SK-N-MC (cell line): ENCODE measurements at regions not wholly inside any gene's neighbourhood (a gene's known extent, or its start where the extent isn't known, plus 50 kb on each side); places are given as distances from the start of the nearest gene placed in this dataset.
"Not testable (repeated sequence)": the region's sequence is repeated elsewhere in the genome, so short reads cannot be mapped to it uniquely, and the experiment has no call there.

Experiments used
- DNase-seq: peaks from one replicate; pipeline ENCODE4 v3.0.0-alpha.2; 2011; ENCODE audit warnings: low read depth, low spot score
- H3K27ac ChIP-seq: fragments of 200-600 bp; sonication (generic); 2 replicates; pipeline ENCODE4 v1.5.1; 2016; ENCODE audit warnings: mixed run types
- H3K36me3 ChIP-seq: fragments of 200-600 bp; sonication (generic); 2 replicates; pipeline ENCODE4 v1.6.1; 2017; ENCODE audit warnings: antibody characterized with exemption, low read length, mixed read lengths; ENCODE audit not compliant: insufficient read depth
- H3K4me3 ChIP-seq: fragments of 200-600 bp; sonication (generic); 2 replicates; pipeline ENCODE4 v1.5.1; 2016
- H3K9ac ChIP-seq: fragments of 200-600 bp; sonication (generic); 2 replicates; pipeline ENCODE4 v1.8.0; 2017; ENCODE audit warnings: mixed run types, mixed read lengths; ENCODE audit not compliant: insufficient read length
- H3K9me3 ChIP-seq: fragments of 200-600 bp; sonication (generic); 2 replicates; pipeline ENCODE4 v1.6.1; 2017; ENCODE audit warnings: low read depth, mild to moderate bottlenecking, antibody characterized with exemption, low read length, moderate library complexity, mixed read lengths
- EZH2 ChIP-seq: fragments of 200-600 bp; sonication (generic); IDR thresholded peaks from one replicate; pipeline ENCODE4 v1.6.1; 2017; ENCODE audit warnings: antibody characterized with exemption
- FOXP2 ChIP-seq: optimal IDR thresholded peaks from 2 replicates; pipeline ENCODE3; 2011; ENCODE audit warnings: mild to moderate bottlenecking, moderate library complexity; ENCODE audit not compliant: insufficient read depth; ENCODE audit errors: extremely low read length, control extremely low read depth
- POLR2AphosphoS5 ChIP-seq: IDR thresholded peaks from 2 replicates; pipeline ENCODE4 v1.6.1; 2012; ENCODE audit warnings: mild to moderate bottlenecking, low read depth, low read length, borderline replicate concordance

- Histone ChIP-seq H3K9ac (no peak overlapping the region), H3K27ac (no peak overlapping the region), H3K4me3 (no peak overlapping the region), H3K9me3 (no peaks in the 10 kb centered on the region), H3K36me3 (no peaks in the 10 kb centered on the region)
- DNase-seq, result no peak
- TF ChIP-seq POLR2AphosphoS5 (no peak), FOXP2 (no peak), EZH2 (no peak)
Observed at GRCh38 chr13:34166406-34166805, 348.5 kb downstream of the RFC3 start.

GRCh38 chr13:34167347-34167746 lies 349.4 kb downstream of the RFC3 start:
- no peak overlapping the region for H3K27ac ChIP-seq
- H3K36me3 ChIP-seq, result no peaks in the 10 kb centered on the region
- H3K9me3 ChIP-seq, result no peaks in the 10 kb centered on the region
- no peak overlapping the region for H3K4me3 ChIP-seq
- DNase-seq, result no peak
- TF ChIP-seq POLR2AphosphoS5 (no peak), FOXP2 (no peak)
- H3K9ac ChIP-seq, result no peak overlapping the region

- Histone ChIP-seq H3K4me3 (no peak overlapping the region), H3K36me3 (no peaks in the 10 kb centered on the region), H3K27ac (no peak overlapping the region), H3K9me3 (no peaks in the 10 kb centered on the region), H3K9ac (no peak overlapping the region)
- TF ChIP-seq FOXP2, result no peak
- no peak for TF ChIP-seq EZH2
- TF ChIP-seq POLR2AphosphoS5, result no peak
- DNase-seq, result no peak
Observed at GRCh38 chr13:34172048-34172447, 354.1 kb downstream of the RFC3 start.

- H3K36me3 ChIP-seq, result no peaks in the 10 kb centered on the region
- H3K9me3 ChIP-seq, result no peaks in the 10 kb centered on the region
- TF ChIP-seq POLR2AphosphoS5 (no peak), EZH2 (no peak)
- H3K27ac ChIP-seq, result no peak overlapping the region
- no peak for DNase-seq
- H3K4me3 ChIP-seq, result no peak overlapping the region
- H3K9ac ChIP-seq, result no peak overlapping the region
Observed at GRCh38 chr13:34174671-34175145, 356.8 kb downstream of the RFC3 start.

- TF ChIP-seq EZH2 (no peak), FOXP2 (no peak), POLR2AphosphoS5 (no peak)
- H3K9ac ChIP-seq, result no peak overlapping the region
Observed at GRCh38 chr13:34175551-34175950, 357.6 kb downstream of the RFC3 start.

GRCh38 chr13:34176633-34177032 lies 358.7 kb downstream of the RFC3 start:
- Histone ChIP-seq H3K36me3 (no peaks in the 10 kb centered on the region), H3K27ac (no peak overlapping the region), H3K9me3 (no peaks in the 10 kb centered on the region), H3K4me3 (no peak overlapping the region), H3K9ac (no peak overlapping the region)
- DNase-seq, result no peak
- no peak for TF ChIP-seq POLR2AphosphoS5
- no peak for TF ChIP-seq FOXP2
- no peak for TF ChIP-seq EZH2

More at GRCh38 chr13:34175551-34175950, 357.6 kb downstream of the RFC3 start:
- Histone ChIP-seq H3K27ac (no peak overlapping the region), H3K36me3 (no peaks in the 10 kb centered on the region), H3K9me3 (no peaks in the 10 kb centered on the region), H3K4me3 (no peak overlapping the region)
- no peak for DNase-seq

- H3K9me3 ChIP-seq, result no peaks in the 10 kb centered on the region
- H3K27ac ChIP-seq, result no peak overlapping the region
- H3K9ac ChIP-seq, result no peak overlapping the region
- no peaks in the 10 kb centered on the region for H3K36me3 ChIP-seq
- TF ChIP-seq FOXP2, result no peak
- TF ChIP-seq EZH2, result no peak
- no peak for TF ChIP-seq POLR2AphosphoS5
- DNase-seq, result no peak
- no peak overlapping the region for H3K4me3 ChIP-seq
Observed at GRCh38 chr13:34179481-34179880, 361.5 kb downstream of the RFC3 start.

- TF ChIP-seq EZH2 (no peak), POLR2AphosphoS5 (no peak), FOXP2 (no peak)
- Histone ChIP-seq H3K9me3 (no peaks in the 10 kb centered on the region), H3K9ac (no peak overlapping the region), H3K27ac (no peak overlapping the region), H3K36me3 (no peaks in the 10 kb centered on the region), H3K4me3 (no peak overlapping the region)
- no peak for DNase-seq
Observed at GRCh38 chr13:34179927-34180326, 362.0 kb downstream of the RFC3 start.

- not testable (repeated sequence) for H3K9me3 ChIP-seq, DNase-seq, H3K4me3 ChIP-seq, H3K9ac ChIP-seq, H3K36me3 ChIP-seq, H3K27ac ChIP-seq
Observed at GRCh38 chr13:34181256-34181655, 363.3 kb downstream of the RFC3 start.

- no peak overlapping the region for H3K9ac ChIP-seq
- no peak overlapping the region for H3K27ac ChIP-seq
- no peak overlapping the region for H3K4me3 ChIP-seq
- H3K36me3 ChIP-seq, result no peaks in the 10 kb centered on the region
- no peaks in the 10 kb centered on the region for H3K9me3 ChIP-seq
- DNase-seq, result no peak
- TF ChIP-seq FOXP2 (no peak), POLR2AphosphoS5 (no peak), EZH2 (no peak)
Observed at GRCh38 chr13:34189946-34190345, 372.0 kb downstream of the RFC3 start.
